OCI-LY3 (cell line): ENCODE measurements at regions not wholly inside any gene's neighbourhood (a gene's known extent, or its start where the extent isn't known, plus 50 kb on each side); places are given as distances from the start of the nearest gene placed in this dataset.

Experiments
- CTCF ChIP-seq: fragments of 200-600, 300-600 bp; sonication (generic); IDR thresholded peaks from 2 replicates; pipeline ENCODE4 v1.5.1; 2014; ENCODE audit warnings: antibody characterized with exemption, low read length, low read depth
- EZH2phosphoT487 ChIP-seq: fragments of 200-600 bp; shearing (Covaris generic); IDR thresholded peaks from 2 replicates; pipeline ENCODE4 v1.6.1; 2018; ENCODE audit warnings: antibody characterized with exemption, mixed run types, low read depth

- TF ChIP-seq CTCF, result no peak
- TF ChIP-seq EZH2phosphoT487, result no peak
Measured at GRCh38 chr12:131283191-131283861, 329.6 kb downstream of the ADGRD1 start.
